ENCODE measurements at regions not wholly inside any gene's neighbourhood (a gene's known extent, or its start where the extent isn't known, plus 50 kb on each side); places are given as distances from the start of the nearest gene placed in this dataset.

DNA sequence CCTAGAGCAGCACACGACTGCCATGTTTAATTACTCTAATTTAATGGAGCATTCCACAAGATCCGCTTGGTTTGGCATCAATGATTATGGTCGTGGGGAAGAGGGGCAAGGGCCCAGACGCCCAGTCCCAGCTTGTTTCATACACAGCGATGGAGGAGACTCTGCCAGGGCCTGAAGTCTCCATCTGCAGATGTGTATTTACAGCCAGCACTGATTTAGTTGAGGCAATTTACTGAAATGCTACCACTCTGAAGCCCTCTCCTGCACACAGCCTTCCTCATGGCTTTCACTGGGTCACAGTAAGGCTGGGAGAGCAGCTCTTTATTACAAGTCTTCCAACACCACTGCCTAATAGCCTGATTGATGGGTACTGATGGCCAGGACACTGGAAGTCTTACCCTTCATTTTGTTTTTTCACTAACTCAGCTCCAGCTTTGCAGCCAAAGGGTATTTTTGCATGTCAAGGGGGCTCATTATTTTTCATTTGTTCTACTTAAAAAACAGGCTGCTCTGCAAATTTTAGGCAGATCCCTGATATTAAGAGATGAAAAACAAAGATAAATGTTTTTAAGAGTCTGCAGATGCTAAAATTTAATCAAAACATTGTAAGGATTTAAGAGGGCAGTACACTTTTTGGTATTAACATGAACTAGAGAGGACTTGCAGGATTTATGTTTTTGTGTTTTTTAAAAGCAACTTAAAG is 236.3 kb downstream of the SIPA1L2 start:
- no peaks in the 10 kb centered on the region for H3K36me3 ChIP-seq (ENCODE audit: control insufficient read depth in 2 of 3, insufficient read depth in 3 of 3, low read length in 3 of 3)
- ATAC-seq: no peak
- no peak overlapping the region for H3K27ac ChIP-seq (ENCODE audit: low read depth, low read length)
- Mint-ChIP-seq H3K27ac (no peak overlapping the region), H3K9me3 (peaks cover 0 to 2% (median 0%) of the 10 kb centered on the region in 11 donors), H3K4me1 (no peaks in the 10 kb centered on the region), H3K36me3 (no peaks in the 10 kb centered on the region), H3K4me3 (no peak overlapping the region), H3K27me3 (peaks cover 0 to 17% (median 0%) of the 10 kb centered on the region in 5 donors)
- ChIA-PET POLR2A (no interaction called here), CTCF (no interaction called here)
- no peak for DNase-seq
- no peaks in the 10 kb centered on the region for H3K9me3 ChIP-seq (ENCODE audit: control insufficient read depth in 2 of 3, low read length in 3 of 3)
- peaks cover 0 to 3% of the 10 kb centered on the region in 2 donors for H3K4me1 ChIP-seq (ENCODE audit: control insufficient read depth in 2 of 2, insufficient read depth in 2 of 2, low read length in 2 of 2)
- no peak overlapping the region for H3K4me3 ChIP-seq (ENCODE audit: low read length)
- H3K27me3 ChIP-seq (ENCODE audit: control insufficient read depth in 2 of 2, insufficient read depth in 2 of 2, low read length in 2 of 2): no peaks in the 10 kb centered on the region
- intact Hi-C loops (cut with micrococcal nuclease): no loop called here

DNA sequence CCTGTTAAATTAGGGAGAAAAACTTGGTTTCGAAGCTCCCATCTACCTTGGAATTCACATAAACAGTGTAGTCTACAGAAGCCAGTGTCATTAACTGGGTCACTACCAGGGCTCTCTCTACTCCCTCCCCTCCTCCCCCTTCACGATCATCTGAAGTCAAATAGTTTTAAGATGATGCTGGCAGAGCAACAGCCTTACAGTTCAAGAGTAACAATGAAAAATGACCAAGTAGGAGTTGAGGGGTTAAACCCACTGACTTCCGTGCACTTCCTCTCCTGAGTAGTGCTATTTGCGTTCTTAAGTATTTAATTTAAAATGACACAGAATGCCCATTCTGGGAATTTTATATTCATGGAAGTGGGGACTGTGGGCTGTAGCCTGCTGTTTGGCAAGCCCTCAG is 236.9 kb downstream of the SIPA1L2 start:
- CTCF ChIA-PET: no interaction called here
- Mint-ChIP-seq H3K9me3 (peaks cover 0 to 2% (median 0%) of the 10 kb centered on the region in 11 donors), H3K36me3 (no peaks in the 10 kb centered on the region), H3K27me3 (peaks cover 0 to 17% (median 0%) of the 10 kb centered on the region in 5 donors), H3K4me1 (no peaks in the 10 kb centered on the region), H3K27ac (no peak overlapping the region), H3K4me3 (no peak overlapping the region)
- Histone ChIP-seq H3K4me3 (ENCODE audit: low read length) (no peak overlapping the region), H3K36me3 (ENCODE audit: control insufficient read depth in 2 of 3, insufficient read depth in 3 of 3, low read length in 3 of 3) (no peaks in the 10 kb centered on the region), H3K27me3 (ENCODE audit: control insufficient read depth in 2 of 2, insufficient read depth in 2 of 2, low read length in 2 of 2) (no peaks in the 10 kb centered on the region), H3K9me3 (ENCODE audit: control insufficient read depth in 2 of 3, low read length in 3 of 3) (no peaks in the 10 kb centered on the region), H3K4me1 (ENCODE audit: control insufficient read depth in 2 of 2, insufficient read depth in 2 of 2, low read length in 2 of 2) (peaks cover 0 to 3% of the 10 kb centered on the region in 2 donors), H3K27ac (ENCODE audit: low read depth, low read length) (no peak overlapping the region)
- DNase-seq (no peak), ATAC-seq (no peak)
- POLR2A ChIA-PET: no interaction called here
- intact Hi-C loops (cut with micrococcal nuclease): no loop called here

DNA sequence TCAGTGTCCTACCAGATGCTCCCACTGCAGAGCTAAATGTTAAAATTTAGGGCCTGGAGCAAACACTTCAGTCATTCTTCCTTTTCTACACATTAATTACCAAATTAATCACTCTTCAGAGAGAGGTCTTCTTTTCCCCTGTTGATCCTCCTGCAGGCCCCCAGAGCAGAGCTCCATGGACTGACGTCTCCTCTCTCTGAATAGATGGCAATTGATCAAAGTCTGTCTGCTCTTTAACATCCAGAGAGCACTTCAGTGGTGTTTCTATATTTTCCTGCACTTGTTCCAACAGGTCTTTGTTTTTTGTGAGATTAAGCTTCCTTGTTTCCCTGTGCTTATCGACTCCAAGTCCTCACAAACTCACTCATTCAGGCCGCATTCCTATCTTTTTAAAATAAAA is 239.3 kb downstream of the SIPA1L2 start:
- CTCF ChIA-PET: no interaction called here
- no peak for DNase-seq

DNA sequence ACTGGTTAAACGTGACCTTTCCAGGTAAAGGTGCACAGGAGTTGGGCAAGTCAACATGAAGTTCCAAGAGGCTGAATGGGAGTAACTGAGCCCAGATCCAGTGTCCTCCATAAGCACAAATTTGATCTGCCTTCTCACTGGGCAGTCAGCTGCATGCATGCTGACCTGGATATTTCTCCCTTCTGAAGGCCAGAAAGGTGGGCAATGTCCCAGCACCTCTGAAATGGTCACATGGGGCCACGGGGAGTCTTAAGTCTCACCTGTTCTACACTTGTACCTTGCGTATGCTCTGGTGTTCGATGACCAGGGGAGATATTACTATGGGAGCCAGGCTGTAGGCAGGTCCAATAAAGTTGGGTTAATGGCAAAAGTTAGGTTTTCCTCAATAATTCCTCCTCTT is 240.2 kb downstream of the SIPA1L2 start:
- peaks cover 0 to 3% of the 10 kb centered on the region in 2 donors for H3K4me1 ChIP-seq (ENCODE audit: control insufficient read depth in 2 of 2, insufficient read depth in 2 of 2, low read length in 2 of 2)
- H3K27me3 Mint-ChIP-seq: peaks cover 0 to 16% (median 0%) of the 10 kb centered on the region in 5 donors
- H3K27me3 ChIP-seq (ENCODE audit: control insufficient read depth in 2 of 2, insufficient read depth in 2 of 2, low read length in 2 of 2): no peaks in the 10 kb centered on the region
- H3K36me3 Mint-ChIP-seq: no peaks in the 10 kb centered on the region
- ChIA-PET CTCF (no interaction called here), POLR2A (no interaction called here)
- H3K27ac Mint-ChIP-seq: no peak overlapping the region
- H3K36me3 ChIP-seq (ENCODE audit: control insufficient read depth in 2 of 3, insufficient read depth in 3 of 3, low read length in 3 of 3): no peaks in the 10 kb centered on the region
- no peak overlapping the region for H3K27ac ChIP-seq (ENCODE audit: low read depth, low read length)
- intact Hi-C loops (cut with micrococcal nuclease): no loop called here
- DNase-seq: no peak
- no peak overlapping the region for H3K4me3 Mint-ChIP-seq
- H3K4me3 ChIP-seq (ENCODE audit: low read length): no peak overlapping the region
- ATAC-seq: no peak
- H3K4me1 Mint-ChIP-seq: no peaks in the 10 kb centered on the region
- no peaks in the 10 kb centered on the region for H3K9me3 ChIP-seq (ENCODE audit: control insufficient read depth in 2 of 3, low read length in 3 of 3)
- no peaks in the 10 kb centered on the region for H3K9me3 Mint-ChIP-seq

More for the DNA sequence above, 239.3 kb downstream of the SIPA1L2 start:
- peaks cover 0 to 17% (median 0%) of the 10 kb centered on the region in 5 donors for H3K27me3 Mint-ChIP-seq
- POLR2A ChIA-PET: no interaction called here
- H3K27me3 ChIP-seq (ENCODE audit: control insufficient read depth in 2 of 2, insufficient read depth in 2 of 2, low read length in 2 of 2): no peaks in the 10 kb centered on the region
- H3K4me1 ChIP-seq (ENCODE audit: control insufficient read depth in 2 of 2, insufficient read depth in 2 of 2, low read length in 2 of 2): peaks cover 0 to 3% of the 10 kb centered on the region in 2 donors
- no peak overlapping the region for H3K27ac ChIP-seq (ENCODE audit: low read depth, low read length)
- H3K4me3 ChIP-seq (ENCODE audit: low read length): no peak overlapping the region
- H3K4me3 Mint-ChIP-seq: no peak overlapping the region
- intact Hi-C loops (cut with micrococcal nuclease): no loop called here
- H3K36me3 Mint-ChIP-seq: no peaks in the 10 kb centered on the region
- no peaks in the 10 kb centered on the region for H3K36me3 ChIP-seq (ENCODE audit: control insufficient read depth in 2 of 3, insufficient read depth in 3 of 3, low read length in 3 of 3)
- no peak overlapping the region for H3K27ac Mint-ChIP-seq
- no peak for ATAC-seq
- H3K4me1 Mint-ChIP-seq: no peaks in the 10 kb centered on the region
- H3K9me3 ChIP-seq (ENCODE audit: control insufficient read depth in 2 of 3, low read length in 3 of 3): no peaks in the 10 kb centered on the region
- no peaks in the 10 kb centered on the region for H3K9me3 Mint-ChIP-seq

DNA sequence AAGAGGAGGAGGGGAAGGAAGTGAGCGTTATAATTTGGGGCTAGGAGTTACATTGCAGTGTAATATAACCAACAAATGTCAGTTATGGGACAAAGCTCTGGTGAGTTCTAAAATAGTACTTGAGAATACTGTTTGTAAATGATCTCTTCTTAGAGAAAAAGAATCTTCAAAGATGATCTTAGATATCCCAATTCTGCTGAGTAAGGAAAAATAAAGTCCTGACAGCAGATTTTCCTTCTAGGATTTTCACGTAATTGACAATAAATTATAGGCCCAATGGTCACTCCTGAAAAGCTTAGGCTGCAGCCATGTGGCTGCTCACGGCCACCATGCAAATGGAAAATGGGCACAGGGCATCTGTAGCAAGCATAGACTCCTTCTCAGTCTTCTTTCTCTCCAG is 241.6 kb downstream of the SIPA1L2 start:
- no peak for DNase-seq
- H3K4me3 ChIP-seq (ENCODE audit: low read length): no peak overlapping the region
- ChIA-PET CTCF (no interaction called here), POLR2A (no interaction called here)
- Mint-ChIP-seq H3K4me3 (no peak overlapping the region), H3K4me1 (no peaks in the 10 kb centered on the region), H3K9me3 (no peaks in the 10 kb centered on the region), H3K36me3 (no peaks in the 10 kb centered on the region), H3K27me3 (peaks cover 0 to 7% (median 0%) of the 10 kb centered on the region in 5 donors), H3K27ac (no peak overlapping the region)
- H3K4me1 ChIP-seq (ENCODE audit: control insufficient read depth in 2 of 2, insufficient read depth in 2 of 2, low read length in 2 of 2): no peaks in the 10 kb centered on the region
- no peak overlapping the region for H3K27ac ChIP-seq (ENCODE audit: low read depth, low read length)
- no peak for ATAC-seq
- no peaks in the 10 kb centered on the region for H3K9me3 ChIP-seq (ENCODE audit: control insufficient read depth in 2 of 3, low read length in 3 of 3)
- H3K27me3 ChIP-seq (ENCODE audit: control insufficient read depth in 2 of 2, insufficient read depth in 2 of 2, low read length in 2 of 2): no peaks in the 10 kb centered on the region
- no peaks in the 10 kb centered on the region for H3K36me3 ChIP-seq (ENCODE audit: control insufficient read depth in 2 of 3, insufficient read depth in 3 of 3, low read length in 3 of 3)
- intact Hi-C loops (cut with micrococcal nuclease): no loop called here

DNA sequence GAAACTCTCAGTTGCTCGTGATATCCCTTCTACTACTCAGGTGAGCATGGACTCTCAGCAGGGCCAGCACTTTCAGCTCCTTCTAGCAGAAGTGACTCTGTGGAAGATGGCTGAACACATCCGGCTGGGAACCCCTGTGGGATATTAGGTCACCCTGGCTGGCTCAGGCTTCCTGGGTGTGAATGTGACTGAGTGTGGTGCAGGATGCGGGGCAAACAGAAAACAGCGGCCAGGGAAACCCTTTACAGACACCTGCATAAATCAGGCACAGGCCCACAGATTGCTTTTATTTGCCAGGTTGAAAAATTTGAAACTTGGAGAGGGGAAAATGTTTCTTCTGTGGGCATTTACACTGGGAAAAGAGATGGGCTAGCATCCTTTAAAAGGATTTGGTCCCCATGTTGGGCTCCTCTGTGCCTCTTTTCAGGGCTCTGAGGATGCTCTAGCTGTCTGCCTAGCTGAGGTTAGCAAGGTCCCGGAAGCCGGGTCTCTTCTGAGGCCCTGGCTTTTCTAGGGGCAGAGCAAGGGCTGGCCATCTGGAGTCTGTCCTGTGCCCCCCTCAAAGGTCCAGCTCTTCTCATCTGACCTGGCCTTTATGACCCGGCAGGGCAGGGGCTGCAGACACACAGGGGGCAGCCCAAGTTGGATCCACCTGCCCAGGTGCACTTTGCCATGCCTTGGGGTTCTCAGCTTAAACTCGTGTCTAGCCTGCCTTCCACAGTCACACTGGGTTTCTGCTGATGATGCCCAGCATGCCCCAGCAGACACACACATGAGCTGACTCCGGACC is 243.0 kb downstream of the SIPA1L2 start:
- H3K27me3 Mint-ChIP-seq: peaks cover 0 to 3% (median 0%) of the 10 kb centered on the region in 5 donors
- H3K4me1 Mint-ChIP-seq: no peaks in the 10 kb centered on the region
- POLR2A ChIA-PET: no interaction called here
- Histone ChIP-seq H3K4me1 (ENCODE audit: control insufficient read depth in 2 of 2, insufficient read depth in 2 of 2, low read length in 2 of 2) (no peaks in the 10 kb centered on the region), H3K9me3 (ENCODE audit: control insufficient read depth in 2 of 3, low read length in 3 of 3) (no peaks in the 10 kb centered on the region), H3K4me3 (ENCODE audit: low read length) (no peak overlapping the region), H3K36me3 (ENCODE audit: control insufficient read depth in 2 of 3, insufficient read depth in 3 of 3, low read length in 3 of 3) (no peaks in the 10 kb centered on the region), H3K27ac (ENCODE audit: low read depth, low read length) (no peak overlapping the region), H3K27me3 (ENCODE audit: control insufficient read depth in 2 of 2, insufficient read depth in 2 of 2, low read length in 2 of 2) (no peaks in the 10 kb centered on the region)
- H3K27ac Mint-ChIP-seq: no peak overlapping the region
- intact Hi-C loops (cut with micrococcal nuclease): no loop called here
- CTCF ChIA-PET: no interaction called here
- DNase-seq: no peak
- H3K9me3 Mint-ChIP-seq: no peaks in the 10 kb centered on the region
- ATAC-seq: no peak
- no peaks in the 10 kb centered on the region for H3K36me3 Mint-ChIP-seq
- H3K4me3 Mint-ChIP-seq: no peak overlapping the region

DNA sequence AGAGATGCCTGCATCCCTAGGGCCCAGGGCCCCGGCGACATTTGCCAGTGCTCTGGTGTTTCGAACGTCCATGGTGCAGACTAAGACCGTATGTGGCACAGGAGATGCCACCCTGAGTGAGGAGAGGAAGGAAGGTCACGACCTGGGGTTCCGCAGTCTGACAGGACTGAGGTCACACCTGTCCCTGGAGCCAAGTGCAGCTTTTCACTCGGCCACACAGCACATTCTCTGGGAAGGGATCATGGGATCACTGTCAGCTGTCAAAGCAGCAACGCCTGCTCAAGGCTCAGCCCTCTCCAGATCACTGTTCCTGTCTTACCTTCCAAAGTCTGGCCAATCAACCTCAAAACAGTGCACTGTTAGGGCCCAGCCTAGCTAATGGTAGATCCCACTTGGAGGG is 243.6 kb downstream of the SIPA1L2 start:
- H3K36me3 Mint-ChIP-seq: no peaks in the 10 kb centered on the region
- H3K4me1 ChIP-seq (ENCODE audit: control insufficient read depth in 2 of 2, insufficient read depth in 2 of 2, low read length in 2 of 2): no peaks in the 10 kb centered on the region
- H3K27me3 ChIP-seq (ENCODE audit: control insufficient read depth in 2 of 2, insufficient read depth in 2 of 2, low read length in 2 of 2): no peaks in the 10 kb centered on the region
- H3K9me3 Mint-ChIP-seq: no peaks in the 10 kb centered on the region
- H3K27me3 Mint-ChIP-seq: peaks cover 0 to 3% (median 0%) of the 10 kb centered on the region in 5 donors
- ATAC-seq (peak; percentile 6), DNase-seq (no peak)
- H3K9me3 ChIP-seq (ENCODE audit: control insufficient read depth in 2 of 3, low read length in 3 of 3): no peaks in the 10 kb centered on the region
- H3K36me3 ChIP-seq (ENCODE audit: control insufficient read depth in 2 of 3, insufficient read depth in 3 of 3, low read length in 3 of 3): no peaks in the 10 kb centered on the region
- H3K27ac Mint-ChIP-seq: no peak overlapping the region
- ChIA-PET CTCF (no interaction called here), POLR2A (no interaction called here)
- H3K4me3 Mint-ChIP-seq: no peak overlapping the region
- intact Hi-C loops (cut with micrococcal nuclease): no loop called here
- H3K4me3 ChIP-seq (ENCODE audit: low read length): no peak overlapping the region
- H3K4me1 Mint-ChIP-seq: no peaks in the 10 kb centered on the region
- no peak overlapping the region for H3K27ac ChIP-seq (ENCODE audit: low read depth, low read length)

Measured in naive thymus-derived CD4-positive, alpha-beta T cell (primary cell).